GM12892 (cell line): ENCODE measurements at regions not wholly inside any gene's neighbourhood (a gene's known extent, or its start where the extent isn't known, plus 50 kb on each side); places are given as distances from the start of the nearest gene placed in this dataset.

Experiments used
- POLR2A ChIP-seq: IDR thresholded peaks from 2 replicates; pipeline ENCODE4 v1.6.1; 2011; ENCODE audit warnings: low read depth, low read length, control low read depth
- POLR2AphosphoS5 ChIP-seq: IDR thresholded peaks from 2 replicates; pipeline ENCODE4 v1.6.1; 2011; ENCODE audit warnings: low read depth, low read length, control low read depth
- TAF1 ChIP-seq: IDR thresholded peaks from 2 replicates; pipeline ENCODE4 v1.6.1; 2011; ENCODE audit warnings: low read depth, mild to moderate bottlenecking, control low read depth, low read length, borderline replicate concordance

DNA sequence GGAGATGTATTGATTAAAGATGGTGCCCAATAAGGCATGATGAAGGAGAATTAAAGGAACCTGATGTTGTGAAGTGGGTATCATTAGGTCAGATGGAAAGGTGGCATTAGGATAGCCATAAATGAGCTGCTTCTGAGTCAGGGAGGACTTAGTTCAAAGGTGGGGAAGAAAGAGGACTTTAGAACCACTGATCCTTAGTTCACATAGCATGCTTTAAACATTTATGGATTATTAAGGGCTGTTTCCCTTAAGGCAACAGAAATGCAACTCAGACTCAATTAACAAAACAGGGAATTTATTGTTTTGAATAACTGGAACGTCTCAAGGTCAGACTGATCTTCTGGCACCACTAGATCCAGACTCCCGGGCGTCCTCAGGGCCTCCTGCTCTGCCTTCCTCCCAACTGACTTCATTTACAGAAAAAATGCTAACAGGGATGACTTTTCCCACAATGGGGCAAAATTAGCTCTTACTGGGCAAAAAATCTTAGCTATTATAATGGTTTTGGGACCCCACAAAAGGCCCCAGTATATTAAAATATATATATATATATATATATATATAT is 1526.0 kb downstream of the TBC1D22A start:
- TF ChIP-seq POLR2A (no peak), POLR2AphosphoS5 (no peak), TAF1 (no peak)
